SK-N-MC (cell line): ENCODE measurements at regions not wholly inside any gene's neighbourhood (a gene's known extent, or its start where the extent isn't known, plus 50 kb on each side); places are given as distances from the start of the nearest gene placed in this dataset.

Source experiments
- DNase-seq: peaks from one replicate; pipeline ENCODE4 v3.0.0-alpha.2; 2011; ENCODE audit warnings: low read depth, low spot score
- H3K27ac ChIP-seq: fragments of 200-600 bp; sonication (generic); 2 replicates; pipeline ENCODE4 v1.5.1; 2016; ENCODE audit warnings: mixed run types
- H3K36me3 ChIP-seq: fragments of 200-600 bp; sonication (generic); 2 replicates; pipeline ENCODE4 v1.6.1; 2017; ENCODE audit warnings: antibody characterized with exemption, low read length, mixed read lengths; ENCODE audit not compliant: insufficient read depth
- H3K4me3 ChIP-seq: fragments of 200-600 bp; sonication (generic); 2 replicates; pipeline ENCODE4 v1.5.1; 2016
- H3K9ac ChIP-seq: fragments of 200-600 bp; sonication (generic); 2 replicates; pipeline ENCODE4 v1.8.0; 2017; ENCODE audit warnings: mixed run types, mixed read lengths; ENCODE audit not compliant: insufficient read length
- H3K9me3 ChIP-seq: fragments of 200-600 bp; sonication (generic); 2 replicates; pipeline ENCODE4 v1.6.1; 2017; ENCODE audit warnings: low read depth, mild to moderate bottlenecking, antibody characterized with exemption, low read length, moderate library complexity, mixed read lengths
- EZH2 ChIP-seq: fragments of 200-600 bp; sonication (generic); IDR thresholded peaks from one replicate; pipeline ENCODE4 v1.6.1; 2017; ENCODE audit warnings: antibody characterized with exemption
- FOXP2 ChIP-seq: optimal IDR thresholded peaks from 2 replicates; pipeline ENCODE3; 2011; ENCODE audit warnings: mild to moderate bottlenecking, moderate library complexity; ENCODE audit not compliant: insufficient read depth; ENCODE audit errors: extremely low read length, control extremely low read depth
- POLR2AphosphoS5 ChIP-seq: IDR thresholded peaks from 2 replicates; pipeline ENCODE4 v1.6.1; 2012; ENCODE audit warnings: mild to moderate bottlenecking, low read depth, low read length, borderline replicate concordance

GRCh38 chr7:22676385-22676784 is 50.6 kb upstream of the IL6 start:
- no peak overlapping the region for H3K27ac ChIP-seq
- no peak overlapping the region for H3K4me3 ChIP-seq
- no peaks in the 10 kb centered on the region for H3K36me3 ChIP-seq
- TF ChIP-seq POLR2AphosphoS5 (no peak), FOXP2 (no peak), EZH2 (no peak)
- H3K9me3 ChIP-seq = no peaks in the 10 kb centered on the region
- no peak overlapping the region for H3K9ac ChIP-seq
- DNase-seq = no peak

- DNase-seq = no peak
- TF ChIP-seq POLR2AphosphoS5 = no peak
- no peak for TF ChIP-seq EZH2
- no peak for TF ChIP-seq FOXP2
- no peak overlapping the region for H3K9ac ChIP-seq
Observed at GRCh38 chr7:22675917-22676343, 51.1 kb upstream of the IL6 start.

DNA sequence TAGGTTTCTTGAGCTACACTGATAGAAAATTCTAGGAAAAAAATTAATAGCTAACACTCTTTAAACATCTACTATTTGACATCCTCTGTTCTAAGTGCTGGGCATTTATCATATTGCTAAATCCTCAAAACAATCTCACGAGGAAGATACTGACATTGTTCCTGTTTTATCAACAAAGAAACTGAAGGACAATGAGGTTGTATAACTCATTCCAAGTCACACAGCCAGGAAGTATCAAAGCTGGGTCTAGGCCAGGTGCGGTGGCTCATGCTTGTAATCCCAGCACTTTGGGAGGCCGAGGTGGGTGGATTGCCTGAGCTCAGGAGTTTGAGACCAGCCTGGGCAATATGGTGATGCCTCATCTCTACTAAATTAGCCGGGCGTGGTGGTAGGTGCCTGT is 51.6 kb upstream of the IL6 start:
- no peak overlapping the region for H3K4me3 ChIP-seq
- H3K9me3 ChIP-seq = no peaks in the 10 kb centered on the region
- H3K36me3 ChIP-seq = no peaks in the 10 kb centered on the region
- DNase-seq = no peak
- TF ChIP-seq POLR2AphosphoS5 (no peak), EZH2 (no peak), FOXP2 (no peak)
- H3K9ac ChIP-seq = no peak overlapping the region
- H3K27ac ChIP-seq = no peak overlapping the region

More at GRCh38 chr7:22675917-22676343, 51.1 kb upstream of the IL6 start:
- no peak overlapping the region for H3K27ac ChIP-seq
- no peaks in the 10 kb centered on the region for H3K9me3 ChIP-seq
- H3K36me3 ChIP-seq = no peaks in the 10 kb centered on the region
- H3K4me3 ChIP-seq = no peak overlapping the region

GRCh38 chr7:22672846-22673680 is 53.9 kb upstream of the IL6 start:
- no peak overlapping the region for H3K27ac ChIP-seq
- DNase-seq = no peak
- no peaks in the 10 kb centered on the region for H3K36me3 ChIP-seq
- TF ChIP-seq POLR2AphosphoS5 (no peak), EZH2 (no peak), FOXP2 (no peak)
- H3K9me3 ChIP-seq = no peaks in the 10 kb centered on the region
- H3K4me3 ChIP-seq = no peak overlapping the region
- no peak overlapping the region for H3K9ac ChIP-seq

DNA sequence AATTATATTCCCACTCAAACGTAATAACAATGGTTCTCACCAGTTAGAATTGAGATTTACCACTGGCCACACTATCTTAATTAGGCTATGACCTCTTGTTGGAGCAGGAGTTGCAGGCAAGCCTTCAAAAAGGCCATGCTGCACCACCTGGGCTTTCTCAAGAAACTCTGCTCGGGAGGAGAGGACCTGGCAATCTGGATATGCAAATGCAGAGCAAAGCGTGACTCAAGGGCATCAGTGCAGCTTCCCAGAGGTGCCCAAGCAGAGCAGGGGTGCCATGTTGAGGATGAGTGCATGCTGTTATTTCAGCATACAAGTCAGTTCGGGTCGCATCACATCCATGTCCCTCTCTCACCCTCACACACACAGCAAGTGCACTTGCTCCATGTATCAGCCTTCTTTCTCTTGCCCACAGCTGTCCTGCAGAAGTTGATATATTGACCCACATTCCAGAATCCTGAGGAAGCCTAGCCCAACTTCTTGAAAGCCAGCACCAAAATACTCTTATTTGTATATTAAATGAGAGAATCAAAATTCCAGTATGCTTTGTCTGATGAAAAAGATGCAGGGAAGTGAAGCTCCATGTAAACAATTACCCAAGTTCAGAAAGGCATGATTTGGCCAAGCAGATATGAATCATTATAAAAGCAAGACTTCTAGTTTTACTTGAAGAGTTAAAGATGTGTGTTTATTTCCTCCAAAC is 55.7 kb upstream of the IL6 start:
- Histone ChIP-seq H3K9ac (no peak overlapping the region), H3K9me3 (no peaks in the 10 kb centered on the region), H3K36me3 (no peaks in the 10 kb centered on the region), H3K4me3 (no peak overlapping the region), H3K27ac (no peak overlapping the region)
- DNase-seq = no peak
- TF ChIP-seq EZH2 = no peak
- no peak for TF ChIP-seq FOXP2
- no peak for TF ChIP-seq POLR2AphosphoS5

DNA sequence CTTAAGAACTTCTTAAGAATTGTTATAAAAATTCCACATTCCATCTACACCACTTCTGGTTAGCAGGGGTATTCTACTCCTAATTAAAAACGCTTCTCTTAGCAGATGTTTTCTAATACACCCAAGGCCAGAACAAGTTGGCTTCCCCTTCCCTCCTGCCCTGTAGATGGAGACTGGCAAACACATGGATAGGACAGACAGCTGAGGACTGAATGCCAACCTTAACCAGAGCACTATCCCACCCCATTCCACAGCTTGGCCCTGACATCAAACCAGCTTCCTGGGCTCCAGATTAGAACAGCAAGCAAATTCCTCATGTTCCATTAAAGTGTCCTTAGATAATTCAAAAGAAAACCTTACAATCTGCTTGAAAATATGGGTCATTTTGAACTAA is 56.6 kb upstream of the IL6 start:
- no peak overlapping the region for H3K27ac ChIP-seq
- TF ChIP-seq FOXP2 = no peak
- TF ChIP-seq POLR2AphosphoS5 = no peak
- TF ChIP-seq EZH2 = no peak
- no peaks in the 10 kb centered on the region for H3K9me3 ChIP-seq
- no peaks in the 10 kb centered on the region for H3K36me3 ChIP-seq
- no peak for DNase-seq
- H3K4me3 ChIP-seq = no peak overlapping the region
- H3K9ac ChIP-seq = no peak overlapping the region

DNA sequence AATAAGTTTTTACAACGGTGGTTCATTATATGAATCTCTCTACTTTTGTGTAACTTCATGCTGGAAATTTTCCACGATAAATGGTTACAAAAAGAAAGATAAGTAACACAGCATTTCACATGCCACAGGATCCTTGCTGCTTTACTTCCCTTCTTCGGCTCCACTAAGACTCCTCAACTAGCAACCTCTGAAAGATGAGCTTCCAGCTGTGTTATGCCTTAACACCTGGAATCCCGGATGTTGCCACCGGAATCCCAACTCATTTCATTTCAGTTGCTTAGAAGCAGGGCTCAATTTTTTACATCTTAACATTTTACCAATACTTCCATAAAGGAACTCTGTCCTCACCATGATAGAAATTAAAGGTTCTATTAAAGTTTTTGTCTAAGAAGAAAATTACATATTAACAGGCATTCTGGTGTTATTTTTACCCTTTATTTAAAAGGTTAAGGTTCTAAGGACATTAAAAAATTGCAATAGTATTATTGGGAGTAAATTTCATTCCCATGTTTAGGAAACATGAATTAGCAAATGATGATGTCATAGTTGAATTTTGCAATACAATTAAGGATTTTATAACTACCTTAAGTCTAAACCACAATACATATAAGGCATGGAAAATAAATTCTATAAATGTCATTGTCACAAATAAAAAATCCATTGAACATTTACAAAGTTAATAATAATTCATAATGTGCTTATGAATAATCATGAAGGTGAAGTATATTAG is 57.1 kb upstream of the IL6 start:
- no peaks in the 10 kb centered on the region for H3K36me3 ChIP-seq
- H3K27ac ChIP-seq = no peak overlapping the region
- no peaks in the 10 kb centered on the region for H3K9me3 ChIP-seq
- no peak overlapping the region for H3K9ac ChIP-seq
- TF ChIP-seq FOXP2 (no peak), POLR2AphosphoS5 (no peak), EZH2 (no peak)
- no peak overlapping the region for H3K4me3 ChIP-seq
- DNase-seq = no peak

- no peaks in the 10 kb centered on the region for H3K36me3 ChIP-seq
- H3K4me3 ChIP-seq = no peak overlapping the region
- H3K9me3 ChIP-seq = no peaks in the 10 kb centered on the region
- no peak for DNase-seq
- TF ChIP-seq EZH2 = no peak
- TF ChIP-seq FOXP2 = no peak
- no peak for TF ChIP-seq POLR2AphosphoS5
- no peak overlapping the region for H3K27ac ChIP-seq
- H3K9ac ChIP-seq = no peak overlapping the region
Observed at GRCh38 chr7:22668971-22669401, 58.0 kb upstream of the IL6 start.

DNA sequence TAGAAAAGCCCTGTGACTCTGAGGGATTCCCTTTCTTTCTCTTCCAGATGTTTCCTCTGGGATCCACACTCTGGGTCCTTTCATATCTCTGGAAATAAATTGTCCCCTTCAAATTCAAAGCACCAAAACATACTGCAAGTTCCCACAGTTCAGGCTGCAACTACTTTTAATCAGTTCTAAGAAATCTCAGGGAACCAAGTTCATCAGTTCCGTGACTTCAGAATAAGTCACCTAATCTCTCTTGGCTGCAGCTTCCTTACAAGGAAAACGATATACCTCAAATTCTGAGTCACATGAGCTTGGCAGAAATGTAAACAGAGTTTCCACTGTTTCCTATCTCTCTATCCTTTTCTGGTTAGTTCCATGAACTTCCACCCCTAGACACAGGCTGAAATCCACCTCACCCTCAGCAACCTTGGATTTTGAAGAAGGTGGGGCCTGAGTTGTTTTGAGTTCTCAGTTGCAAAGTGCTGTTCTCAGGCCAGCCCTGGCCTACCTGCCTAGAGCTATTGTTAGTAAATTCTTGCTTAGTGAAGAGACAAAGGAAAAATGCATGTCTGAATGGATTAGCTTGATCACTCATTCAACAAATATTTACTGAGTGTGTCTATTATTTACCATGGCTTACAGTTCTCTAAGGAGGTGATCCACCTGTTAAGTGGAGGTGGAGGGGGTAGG is 59.3 kb upstream of the IL6 start:
- TF ChIP-seq EZH2 = no peak
- no peak for TF ChIP-seq POLR2AphosphoS5
- TF ChIP-seq FOXP2 = no peak
- Histone ChIP-seq H3K9me3 (no peaks in the 10 kb centered on the region), H3K4me3 (no peak overlapping the region), H3K27ac (no peak overlapping the region), H3K36me3 (no peaks in the 10 kb centered on the region), H3K9ac (no peak overlapping the region)
- no peak for DNase-seq
